ENCODE measurements at regions not wholly inside any gene's neighbourhood (a gene's known extent, or its start where the extent isn't known, plus 50 kb on each side); places are given as distances from the start of the nearest gene placed in this dataset.

DNA sequence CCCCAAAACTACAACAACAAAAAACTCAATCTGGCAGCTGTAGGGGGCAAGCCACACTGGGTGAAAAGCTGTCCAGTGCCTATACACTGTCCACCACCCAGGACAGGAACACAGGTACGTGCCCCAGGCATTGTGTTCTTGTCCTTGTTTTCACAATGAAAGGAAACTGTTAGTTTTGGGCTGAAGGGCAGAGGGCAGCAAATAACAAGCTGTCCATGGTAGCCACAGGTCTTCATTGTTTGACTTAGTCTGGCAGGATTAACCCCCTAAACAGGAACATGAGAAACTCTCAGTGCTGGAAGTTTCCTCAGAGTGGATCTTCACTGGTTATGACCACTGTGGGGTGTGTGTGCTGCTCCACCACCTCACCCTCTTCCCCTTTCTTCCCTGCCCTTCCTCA lies 224.6 kb upstream of the N4BP1 start:
- TF ChIP-seq EZH2 (IDR thresholded peaks at IDR 0.05; ENCODE audit: low read length, missing control alignments): no peak
- Histone ChIP-seq H3K27me3 (ENCODE audit: control insufficient read depth, insufficient read depth, low read length) (no peaks in the 10 kb centered on the region), H3K4me1 (ENCODE audit: control insufficient read depth, extremely low read depth, insufficient read depth, low read length) (no peaks in the 10 kb centered on the region), H4K20me1 (ENCODE audit: control insufficient read depth, extremely low read depth, insufficient read depth, low read length) (no peaks in the 10 kb centered on the region), H3K4me3 (replicated peaks in 1 of 4; ENCODE audit: control extremely low read depth in 1 of 4, insufficient read depth in 1 of 4, low read depth in 3 of 4, low read length in 4 of 4) (no peak overlapping the region), H3K36me3 (ENCODE audit: control insufficient read depth, insufficient read depth, low read length) (no peaks in the 10 kb centered on the region), H3K79me2 (ENCODE audit: control insufficient read depth, insufficient read depth, low read length) (no peaks in the 10 kb centered on the region), H3K9me3 (ENCODE audit: control insufficient read depth, insufficient read depth, low read depth, low read length) (no peaks in the 10 kb centered on the region), H3K4me2 (ENCODE audit: extremely low read depth, insufficient read depth, low read length) (no peak overlapping the region), H2AFZ (ENCODE audit: low read length) (no peak overlapping the region), H3K27ac (ENCODE audit: insufficient read depth, low read length) (no peak overlapping the region), H3K9ac (ENCODE audit: insufficient read depth, low read length) (no peak overlapping the region)
- DNase-seq (ENCODE audit: low read depth in 2 of 2): no peak

GRCh38 chr16:48833461-48833860 lies 223.5 kb upstream of the N4BP1 start:
- H4K20me1 ChIP-seq (ENCODE audit: control insufficient read depth, extremely low read depth, insufficient read depth, low read length): no peaks in the 10 kb centered on the region
- no peak overlapping the region for H2AFZ ChIP-seq (ENCODE audit: low read length)
- H3K79me2 ChIP-seq (ENCODE audit: control insufficient read depth, insufficient read depth, low read length): no peaks in the 10 kb centered on the region
- no peaks in the 10 kb centered on the region for H3K4me1 ChIP-seq (ENCODE audit: control insufficient read depth, extremely low read depth, insufficient read depth, low read length)
- H3K27ac ChIP-seq (ENCODE audit: insufficient read depth, low read length): no peak overlapping the region
- H3K4me2 ChIP-seq (ENCODE audit: extremely low read depth, insufficient read depth, low read length): no peak overlapping the region
- H3K4me3 ChIP-seq (replicated peaks in 1 of 4; ENCODE audit: control extremely low read depth in 1 of 4, insufficient read depth in 1 of 4, low read depth in 3 of 4, low read length in 4 of 4): no peak overlapping the region
- H3K36me3 ChIP-seq (ENCODE audit: control insufficient read depth, insufficient read depth, low read length): no peaks in the 10 kb centered on the region
- H3K27me3 ChIP-seq (ENCODE audit: control insufficient read depth, insufficient read depth, low read length): no peaks in the 10 kb centered on the region
- DNase-seq (ENCODE audit: low read depth in 2 of 2): no peak
- TF ChIP-seq CTCF (conservative IDR thresholded peaks at IDR 0.05 in 1 of 2, IDR thresholded peaks at IDR 0.05 in 1 of 2; ENCODE audit: low read depth in 1 of 2, low read length in 2 of 2): no peak
- no peak for TF ChIP-seq EZH2 (IDR thresholded peaks at IDR 0.05; ENCODE audit: low read length, missing control alignments)
- H3K9me3 ChIP-seq (ENCODE audit: control insufficient read depth, insufficient read depth, low read depth, low read length): no peaks in the 10 kb centered on the region
- no peak overlapping the region for H3K9ac ChIP-seq (ENCODE audit: insufficient read depth, low read length)

GRCh38 chr16:48831076-48831722 lies 221.2 kb upstream of the N4BP1 start:
- TF ChIP-seq EZH2 (IDR thresholded peaks at IDR 0.05; ENCODE audit: low read length, missing control alignments) (no peak), CTCF (conservative IDR thresholded peaks at IDR 0.05 in 1 of 2, IDR thresholded peaks at IDR 0.05 in 1 of 2; ENCODE audit: low read depth in 1 of 2, low read length in 2 of 2) (no peak)
- no peaks in the 10 kb centered on the region for H3K36me3 ChIP-seq (ENCODE audit: control insufficient read depth, insufficient read depth, low read length)
- H3K4me1 ChIP-seq (ENCODE audit: control insufficient read depth, extremely low read depth, insufficient read depth, low read length): no peaks in the 10 kb centered on the region
- no peaks in the 10 kb centered on the region for H3K27me3 ChIP-seq (ENCODE audit: control insufficient read depth, insufficient read depth, low read length)
- DNase-seq (ENCODE audit: low read depth in 2 of 2): no peak
- H3K9me3 ChIP-seq (ENCODE audit: control insufficient read depth, insufficient read depth, low read depth, low read length): no peaks in the 10 kb centered on the region
- H3K9ac ChIP-seq (ENCODE audit: insufficient read depth, low read length): no peak overlapping the region
- no peaks in the 10 kb centered on the region for H4K20me1 ChIP-seq (ENCODE audit: control insufficient read depth, extremely low read depth, insufficient read depth, low read length)
- no peak overlapping the region for H3K4me3 ChIP-seq (replicated peaks in 1 of 4; ENCODE audit: control extremely low read depth in 1 of 4, insufficient read depth in 1 of 4, low read depth in 3 of 4, low read length in 4 of 4)
- H3K4me2 ChIP-seq (ENCODE audit: extremely low read depth, insufficient read depth, low read length): no peak overlapping the region
- H3K79me2 ChIP-seq (ENCODE audit: control insufficient read depth, insufficient read depth, low read length): no peaks in the 10 kb centered on the region
- no peak overlapping the region for H2AFZ ChIP-seq (ENCODE audit: low read length)
- no peak overlapping the region for H3K27ac ChIP-seq (ENCODE audit: insufficient read depth, low read length)

All from fibroblast of lung (primary cell).